ENCODE measurements at regions not wholly inside any gene's neighbourhood (a gene's known extent, or its start where the extent isn't known, plus 50 kb on each side); places are given as distances from the start of the nearest gene placed in this dataset.

DNA sequence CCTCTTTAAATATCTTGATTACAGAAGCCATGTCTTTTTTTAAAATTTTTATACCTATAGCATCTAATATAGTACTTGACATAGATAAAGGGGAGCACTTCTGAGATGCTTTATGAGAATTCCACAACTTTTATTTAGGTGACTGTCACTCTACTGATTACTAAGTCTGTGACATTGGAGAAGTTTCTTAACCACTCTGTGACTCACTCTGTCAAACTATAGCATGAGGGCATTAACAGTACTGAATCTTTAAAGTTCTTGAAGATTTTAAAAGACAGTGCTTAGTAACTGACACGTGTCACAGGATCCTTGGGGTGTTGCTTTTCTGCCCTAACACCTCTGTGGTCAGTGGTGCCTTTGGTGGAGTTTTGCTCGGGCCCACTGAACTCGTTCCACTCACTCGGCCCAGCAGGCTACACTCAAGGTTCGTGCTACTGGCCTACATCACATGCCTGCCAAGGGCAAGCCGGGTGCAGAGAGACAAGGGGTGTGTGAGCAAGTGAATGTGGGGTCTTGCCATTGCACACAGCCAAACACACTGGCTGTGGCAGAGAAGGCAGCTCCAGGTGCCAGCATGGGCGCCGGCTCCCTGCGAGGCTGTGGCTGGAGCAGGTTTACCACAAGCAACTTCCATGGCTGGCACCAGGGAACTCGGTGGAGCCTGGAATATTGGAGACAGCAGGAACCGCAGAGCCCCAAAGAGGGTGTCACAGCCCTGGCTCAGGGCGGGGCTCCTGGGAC, 734.0 kb upstream of the CDH7 start:
- Histone ChIP-seq H3K9me1 (ENCODE audit: control insufficient read depth, extremely low read depth, insufficient read depth, low read length) (no peaks in the 10 kb centered on the region), H2AFZ (ENCODE audit: control insufficient read depth, low read length) (no peak overlapping the region), H3K36me3 (ENCODE audit: control insufficient read depth in 2 of 2, extremely low read depth in 1 of 2, insufficient read depth in 2 of 2, low read length in 2 of 2) (no peaks in the 10 kb centered on the region), H3K79me2 (ENCODE audit: control insufficient read depth, insufficient read depth, low read length) (no peaks in the 10 kb centered on the region), H3K9me3 (ENCODE audit: control insufficient read depth, low read depth, low read length) (peaks cover 2% of the 10 kb centered on the region), H4K20me1 (ENCODE audit: control insufficient read depth, extremely low read depth, insufficient read depth, low read length) (no peaks in the 10 kb centered on the region), H3K9ac (ENCODE audit: control insufficient read depth, extremely low read depth, insufficient read depth, low read length) (no peak overlapping the region), H3K4me2 (ENCODE audit: control insufficient read depth, extremely low read depth, insufficient read depth, low read depth, low read length) (no peak overlapping the region), H3K4me1 (ENCODE audit: control insufficient read depth, extremely low read depth, insufficient read depth, low read length) (no peaks in the 10 kb centered on the region), H3K4me3 (ENCODE audit: control insufficient read depth in 2 of 3, extremely low read depth in 1 of 3, insufficient read depth in 2 of 3, low read depth in 1 of 3, low read length in 3 of 3) (no peak overlapping the region), H3K27me3 (ENCODE audit: control insufficient read depth, extremely low read depth, insufficient read depth, low read length) (no peaks in the 10 kb centered on the region), H3K27ac (ENCODE audit: control insufficient read depth, insufficient read depth, low read length) (no peak overlapping the region)
- FAIRE-seq (no peak), DNase-seq (ENCODE audit: low read depth, low spot score) (no peak)
- dilution Hi-C loops (cut with MboI; ENCODE audit: extremely low pct_ligation_motif_present, low sequenced_read_pairs), result no loop called here
- TF ChIP-seq, protein P1, sequence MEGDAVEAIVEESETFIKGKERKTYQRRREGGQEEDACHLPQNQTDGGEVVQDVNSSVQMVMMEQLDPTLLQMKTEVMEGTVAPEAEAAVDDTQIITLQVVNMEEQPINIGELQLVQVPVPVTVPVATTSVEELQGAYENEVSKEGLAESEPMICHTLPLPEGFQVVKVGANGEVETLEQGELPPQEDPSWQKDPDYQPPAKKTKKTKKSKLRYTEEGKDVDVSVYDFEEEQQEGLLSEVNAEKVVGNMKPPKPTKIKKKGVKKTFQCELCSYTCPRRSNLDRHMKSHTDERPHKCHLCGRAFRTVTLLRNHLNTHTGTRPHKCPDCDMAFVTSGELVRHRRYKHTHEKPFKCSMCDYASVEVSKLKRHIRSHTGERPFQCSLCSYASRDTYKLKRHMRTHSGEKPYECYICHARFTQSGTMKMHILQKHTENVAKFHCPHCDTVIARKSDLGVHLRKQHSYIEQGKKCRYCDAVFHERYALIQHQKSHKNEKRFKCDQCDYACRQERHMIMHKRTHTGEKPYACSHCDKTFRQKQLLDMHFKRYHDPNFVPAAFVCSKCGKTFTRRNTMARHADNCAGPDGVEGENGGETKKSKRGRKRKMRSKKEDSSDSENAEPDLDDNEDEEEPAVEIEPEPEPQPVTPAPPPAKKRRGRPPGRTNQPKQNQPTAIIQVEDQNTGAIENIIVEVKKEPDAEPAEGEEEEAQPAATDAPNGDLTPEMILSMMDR (optimal IDR thresholded peaks at IDR 0.05 in 1 of 3, IDR thresholded peaks at IDR 0.05 in 1 of 3, conservative IDR thresholded peaks at IDR 0.05 in 1 of 3; ENCODE audit: extremely low read depth in 1 of 3, insufficient read depth in 2 of 3, low read length in 3 of 3), result no peak
- TF ChIP-seq EZH2 (IDR thresholded peaks at IDR 0.05; ENCODE audit: low read length), result no peak

DNA sequence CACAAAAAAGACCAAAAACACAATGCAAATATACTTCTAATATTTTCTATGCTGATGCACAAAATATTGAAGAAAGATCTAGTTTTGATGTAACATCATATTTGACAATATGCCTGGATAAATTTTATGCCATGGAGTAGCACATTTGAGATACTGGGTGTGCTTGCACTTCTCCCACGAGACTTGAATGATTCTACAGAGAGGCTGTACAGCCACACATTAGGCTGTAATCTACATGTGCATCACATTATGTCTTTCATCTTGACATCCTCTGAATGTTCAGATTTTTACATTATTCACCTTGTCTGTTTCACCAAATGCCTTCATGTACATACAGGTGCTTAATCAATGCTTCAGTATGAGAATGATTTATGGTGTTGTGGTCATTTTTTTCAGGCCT, 756.4 kb upstream of the CDH7 start:
- FAIRE-seq (no peak), DNase-seq (ENCODE audit: low read depth, low spot score) (no peak)
- H2AFZ ChIP-seq (ENCODE audit: control insufficient read depth, low read length), result no peak overlapping the region
- no peaks in the 10 kb centered on the region for H3K9me1 ChIP-seq (ENCODE audit: control insufficient read depth, extremely low read depth, insufficient read depth, low read length)
- H3K79me2 ChIP-seq (ENCODE audit: control insufficient read depth, insufficient read depth, low read length), result no peaks in the 10 kb centered on the region
- H4K20me1 ChIP-seq (ENCODE audit: control insufficient read depth, extremely low read depth, insufficient read depth, low read length), result no peaks in the 10 kb centered on the region
- H3K9ac ChIP-seq (ENCODE audit: control insufficient read depth, extremely low read depth, insufficient read depth, low read length), result no peak overlapping the region
- H3K27ac ChIP-seq (ENCODE audit: control insufficient read depth, insufficient read depth, low read length), result no peak overlapping the region
- H3K27me3 ChIP-seq (ENCODE audit: control insufficient read depth, extremely low read depth, insufficient read depth, low read length), result no peaks in the 10 kb centered on the region
- dilution Hi-C loops (cut with MboI; ENCODE audit: extremely low pct_ligation_motif_present, low sequenced_read_pairs), result no loop called here
- TF ChIP-seq, protein P1 (optimal IDR thresholded peaks at IDR 0.05 in 1 of 3, IDR thresholded peaks at IDR 0.05 in 1 of 3, conservative IDR thresholded peaks at IDR 0.05 in 1 of 3; ENCODE audit: extremely low read depth in 1 of 3, insufficient read depth in 2 of 3, low read length in 3 of 3), result no peak
- no peak for TF ChIP-seq EZH2 (IDR thresholded peaks at IDR 0.05; ENCODE audit: low read length)
- no peak overlapping the region for H3K4me2 ChIP-seq (ENCODE audit: control insufficient read depth, extremely low read depth, insufficient read depth, low read depth, low read length)
- H3K9me3 ChIP-seq (ENCODE audit: control insufficient read depth, low read depth, low read length), result no peaks in the 10 kb centered on the region
- no peaks in the 10 kb centered on the region for H3K36me3 ChIP-seq (ENCODE audit: control insufficient read depth in 2 of 2, extremely low read depth in 1 of 2, insufficient read depth in 2 of 2, low read length in 2 of 2)
- H3K4me3 ChIP-seq (ENCODE audit: control insufficient read depth in 2 of 3, extremely low read depth in 1 of 3, insufficient read depth in 2 of 3, low read depth in 1 of 3, low read length in 3 of 3), result no peak overlapping the region
- H3K4me1 ChIP-seq (ENCODE audit: control insufficient read depth, extremely low read depth, insufficient read depth, low read length), result no peaks in the 10 kb centered on the region

Measured in keratinocyte (primary cell).